ENCODE measurements at regions not wholly inside any gene's neighbourhood (a gene's known extent, or its start where the extent isn't known, plus 50 kb on each side); places are given as distances from the start of the nearest gene placed in this dataset.

GRCh38 chr6:84350397-84350796 lies 123.0 kb upstream of the CEP162 start:
- TF ChIP-seq CTCF (IDR thresholded peaks at IDR 0.05), result no peak
- peaks cover 0 to 3% (median 0%) of the 10 kb centered on the region in 7 donors for H3K9me3 Mint-ChIP-seq

DNA sequence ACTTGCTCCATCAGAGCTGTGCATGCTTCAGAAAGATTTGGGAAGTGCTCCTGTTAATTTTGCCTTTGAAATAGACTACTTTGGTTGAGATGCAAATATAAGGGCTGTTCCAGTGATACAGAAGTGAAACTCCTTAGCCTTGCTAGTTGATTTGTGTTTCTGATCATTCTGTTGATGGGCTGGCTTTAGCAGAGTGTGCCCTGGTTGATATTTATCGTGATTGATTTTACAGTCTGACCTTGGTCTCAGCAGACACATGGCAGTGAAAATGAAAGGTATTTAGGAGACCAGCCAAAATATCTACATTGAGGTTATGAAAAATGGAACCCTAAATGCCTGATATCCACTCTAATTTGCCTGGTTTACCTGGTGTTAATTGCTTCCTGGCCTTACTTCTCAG lies 122.1 kb upstream of the CEP162 start:
- Histone ChIP-seq H3K27ac (ENCODE audit: low read depth in 1 of 2, low read length in 2 of 2) (no peak overlapping the region), H3K79me2 (ENCODE audit: insufficient read depth, low read length) (no peaks in the 10 kb centered on the region), H3K27me3 (ENCODE audit: control insufficient read depth in 2 of 2, insufficient read depth in 2 of 2, low read length in 2 of 2) (no peaks in the 10 kb centered on the region), H2AFZ (ENCODE audit: insufficient read depth, low read depth, low read length, poor library complexity, severe bottlenecking) (no peak overlapping the region), H3K9me3 (replicated peaks in 1 of 2; ENCODE audit: control insufficient read depth in 1 of 2, insufficient read depth in 1 of 2, low read length in 2 of 2) (no peaks in the 10 kb centered on the region), H3K9ac (ENCODE audit: insufficient read depth, low read length, poor library complexity, severe bottlenecking) (no peak overlapping the region), H3K4me1 (ENCODE audit: control insufficient read depth in 1 of 2, insufficient read depth in 2 of 2, low read length in 2 of 2) (no peaks in the 10 kb centered on the region), H3K36me3 (replicated peaks in 1 of 2; ENCODE audit: control insufficient read depth in 1 of 2, insufficient read depth in 2 of 2, low read length in 2 of 2) (no peaks in the 10 kb centered on the region), H4K20me1 (ENCODE audit: insufficient read depth, low read length) (no peaks in the 10 kb centered on the region), H3K4me3 (replicated peaks in 1 of 3; ENCODE audit: low read depth in 2 of 3, low read length in 3 of 3) (no peak overlapping the region), H3K4me2 (replicated peaks; ENCODE audit: extremely low read depth, low read length, poor library complexity, severe bottlenecking) (no peak overlapping the region)
- Mint-ChIP-seq H3K4me1 (no peaks in the 10 kb centered on the region), H3K27me3 (ENCODE audit: low read depth in 3 of 3) (peaks cover 0 to 2% (median 0%) of the 10 kb centered on the region in 3 donors), H3K36me3 (no peaks in the 10 kb centered on the region), H3K4me3 (no peak overlapping the region), H3K9me3 (peaks cover 0 to 3% (median 0%) of the 10 kb centered on the region in 7 donors), H3K27ac (no peak overlapping the region)
- no peak for TF ChIP-seq CTCF (IDR thresholded peaks at IDR 0.05)
- DNase-seq, result no peak
- intact Hi-C loops (cut with micrococcal nuclease), result no loop called here
- WGBS (ENCODE audit: insufficient coverage), result 100% methylated on average over 1 of the region's 1 CpG

More at GRCh38 chr6:84350397-84350796, 123.0 kb upstream of the CEP162 start:
- H3K27me3 Mint-ChIP-seq (ENCODE audit: low read depth in 3 of 3), result peaks cover 0 to 2% (median 0%) of the 10 kb centered on the region in 3 donors
- no peak overlapping the region for H3K4me2 ChIP-seq (replicated peaks; ENCODE audit: extremely low read depth, low read length, poor library complexity, severe bottlenecking)
- no peak overlapping the region for H3K9ac ChIP-seq (ENCODE audit: insufficient read depth, low read length, poor library complexity, severe bottlenecking)
- no peaks in the 10 kb centered on the region for H3K9me3 ChIP-seq (replicated peaks in 1 of 2; ENCODE audit: control insufficient read depth in 1 of 2, insufficient read depth in 1 of 2, low read length in 2 of 2)
- H3K79me2 ChIP-seq (ENCODE audit: insufficient read depth, low read length), result no peaks in the 10 kb centered on the region
- no peaks in the 10 kb centered on the region for H3K36me3 ChIP-seq (replicated peaks in 1 of 2; ENCODE audit: control insufficient read depth in 1 of 2, insufficient read depth in 2 of 2, low read length in 2 of 2)
- no peaks in the 10 kb centered on the region for H3K27me3 ChIP-seq (ENCODE audit: control insufficient read depth in 2 of 2, insufficient read depth in 2 of 2, low read length in 2 of 2)
- H4K20me1 ChIP-seq (ENCODE audit: insufficient read depth, low read length), result no peaks in the 10 kb centered on the region
- H3K27ac Mint-ChIP-seq, result no peak overlapping the region
- no peak overlapping the region for H3K4me3 ChIP-seq (replicated peaks in 1 of 3; ENCODE audit: low read depth in 2 of 3, low read length in 3 of 3)
- no peak for DNase-seq
- no peak overlapping the region for H3K4me3 Mint-ChIP-seq
- no peak overlapping the region for H2AFZ ChIP-seq (ENCODE audit: insufficient read depth, low read depth, low read length, poor library complexity, severe bottlenecking)
- intact Hi-C loops (cut with micrococcal nuclease), result no loop called here
- no peak overlapping the region for H3K27ac ChIP-seq (ENCODE audit: low read depth in 1 of 2, low read length in 2 of 2)
- no peaks in the 10 kb centered on the region for H3K4me1 Mint-ChIP-seq
- H3K36me3 Mint-ChIP-seq, result no peaks in the 10 kb centered on the region
- no peaks in the 10 kb centered on the region for H3K4me1 ChIP-seq (ENCODE audit: control insufficient read depth in 1 of 2, insufficient read depth in 2 of 2, low read length in 2 of 2)
